Astrocyte of the hippocampus (primary cell): ENCODE measurements at regions not wholly inside any gene's neighbourhood (a gene's known extent, or its start where the extent isn't known, plus 50 kb on each side); places are given as distances from the start of the nearest gene placed in this dataset.
A peak's percentile ranks its signal among the peaks of the same experiment; 100 is the strongest.
"Not testable (repeated sequence)": the region's sequence is repeated elsewhere in the genome, so short reads cannot be mapped to it uniquely, and the experiment has no call there.

Experiments used
- DNase-seq: peaks from one replicate; pipeline ENCODE4 v3.0.0; 2011; ENCODE audit warnings: low read depth, low spot score

- DNase-seq: peak; percentile 54
Observed at GRCh38 chr2:183996825-183997793, 601.2 kb upstream of the ZNF804A start.

GRCh38 chr2:183998041-183998796 lies 600.1 kb upstream of the ZNF804A start:
- no peak for DNase-seq

DNA sequence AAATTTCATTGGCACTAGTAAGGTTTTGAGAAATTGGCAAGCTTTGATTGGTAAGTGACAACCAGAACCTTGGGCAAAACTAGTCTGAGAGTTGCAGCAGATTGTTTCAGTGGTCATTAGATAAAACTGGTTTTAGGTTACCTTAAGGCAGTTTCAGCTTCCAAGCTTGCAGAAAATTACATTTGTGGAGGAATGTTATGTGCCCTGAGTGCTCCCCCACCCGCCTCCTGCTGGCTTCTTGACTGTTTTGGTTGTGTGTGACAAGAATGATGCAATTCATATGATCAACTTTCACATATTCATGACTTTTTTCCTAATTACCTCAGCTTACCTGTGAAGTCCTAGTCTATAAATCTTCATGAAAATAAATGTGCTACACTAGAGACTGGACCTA lies 599.5 kb upstream of the ZNF804A start:
- DNase-seq: no peak

- peak; percentile 17 for DNase-seq
Observed at GRCh38 chr2:184004289-184004947, 593.9 kb upstream of the ZNF804A start.

DNA sequence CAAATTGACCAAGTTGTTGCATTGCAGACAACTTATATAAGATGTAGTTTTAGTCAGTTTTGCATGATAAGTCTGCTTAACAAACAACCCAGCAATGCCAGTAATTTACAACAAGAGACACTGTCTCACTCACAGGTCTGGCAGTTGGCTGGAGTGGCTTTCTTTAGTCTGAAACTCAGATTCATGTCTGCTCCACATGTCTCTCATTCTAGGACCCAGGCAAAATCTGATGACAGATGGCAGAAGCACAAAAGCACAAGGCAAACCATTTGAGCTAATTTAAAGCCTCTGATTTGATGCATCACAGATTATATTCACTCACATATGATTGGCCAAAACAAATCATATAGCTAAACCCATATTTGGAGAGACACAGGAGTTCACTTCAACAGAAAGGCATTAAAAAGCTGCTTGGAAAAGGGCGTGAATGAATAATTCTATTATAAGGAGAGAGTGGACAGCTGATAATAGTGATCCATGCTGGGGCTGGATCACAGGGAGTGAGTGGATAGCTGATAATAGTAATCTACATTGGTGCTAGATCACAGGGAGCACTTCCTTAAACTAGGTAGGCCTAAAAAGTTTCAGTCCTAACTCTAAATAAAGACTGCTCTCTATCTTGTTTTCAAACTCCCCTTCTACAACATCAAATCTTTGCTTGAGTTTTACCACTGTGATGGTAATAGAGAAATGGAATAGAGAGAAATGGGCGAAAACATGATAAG lies 593.2 kb upstream of the ZNF804A start:
- peak; percentile 13 for DNase-seq

DNA sequence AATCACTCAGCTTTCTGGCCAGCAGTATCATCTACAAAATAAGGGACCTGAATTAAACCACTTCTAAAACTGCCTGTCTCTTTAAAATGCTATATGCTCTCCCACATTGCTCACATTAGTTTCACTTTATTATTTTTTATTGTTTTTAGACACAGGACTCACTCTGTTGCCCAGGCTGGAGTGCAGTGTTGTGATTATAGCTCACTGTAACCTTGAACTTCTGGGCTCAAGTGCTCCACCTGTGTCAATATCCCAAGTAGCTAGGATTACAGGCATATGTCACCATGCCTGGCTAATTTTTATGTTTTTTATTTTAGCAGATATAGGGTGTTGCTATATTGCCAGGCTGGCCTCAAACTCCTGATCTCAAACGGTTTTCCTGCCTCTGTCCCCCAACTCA lies 591.3 kb upstream of the ZNF804A start:
- DNase-seq: no peak

DNA sequence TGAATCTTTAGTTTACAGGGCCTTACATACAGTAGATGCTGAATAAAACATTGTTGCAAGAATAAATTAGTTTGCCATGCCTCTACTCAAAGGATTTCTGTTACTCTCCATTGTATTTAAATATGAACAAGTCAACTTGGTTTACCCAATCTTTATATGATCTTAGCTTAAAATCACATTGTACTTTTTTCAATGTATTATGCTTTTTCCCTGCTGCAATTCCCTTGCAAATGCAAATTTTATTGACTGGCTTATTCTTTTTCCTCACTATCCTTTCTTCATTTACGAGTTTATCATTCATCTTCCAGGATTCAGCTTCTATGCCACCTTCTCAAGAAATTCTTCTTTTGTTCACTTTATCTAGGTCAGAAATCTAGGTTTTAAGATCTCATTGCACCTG lies 571.4 kb upstream of the ZNF804A start:
- no peak for DNase-seq

DNA sequence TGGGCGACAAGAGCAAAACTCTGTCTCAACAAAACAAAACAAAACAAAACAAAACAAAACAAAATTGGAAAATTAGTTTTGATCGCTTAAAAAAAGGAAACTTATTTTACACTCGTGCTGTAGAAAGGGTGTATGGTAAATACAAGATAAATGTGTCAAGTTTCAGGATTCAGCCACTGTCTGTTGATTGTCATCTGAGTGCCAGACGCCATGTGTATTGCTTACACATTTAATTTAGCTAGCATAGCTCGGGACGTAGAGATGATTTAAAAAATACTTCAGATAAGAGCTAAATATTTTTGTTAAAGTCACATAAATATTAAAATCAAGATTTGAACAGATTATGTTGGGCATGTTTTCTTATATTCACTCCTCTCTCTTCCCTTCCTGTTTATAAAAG lies 568.1 kb upstream of the ZNF804A start:
- DNase-seq: no peak

DNA sequence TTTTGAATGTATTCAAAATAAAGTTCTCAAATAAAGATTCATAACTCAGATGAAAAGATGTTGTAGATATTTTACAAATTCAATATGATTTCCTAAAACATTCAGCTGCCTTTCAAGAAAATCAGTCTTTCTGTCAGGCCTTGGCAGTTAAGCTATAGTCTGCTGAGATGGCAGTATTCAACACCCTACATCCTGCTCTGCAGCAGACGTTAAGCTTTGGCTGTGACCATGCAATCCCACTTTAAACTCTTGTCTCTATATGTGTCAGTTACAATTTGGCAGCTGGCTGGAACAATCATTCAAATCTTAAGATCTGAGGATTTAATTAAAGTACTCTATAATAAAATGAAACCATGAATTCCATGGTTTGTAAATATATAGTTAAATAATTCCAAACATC lies 567.3 kb upstream of the ZNF804A start:
- no peak for DNase-seq

- peak; percentile 9 for DNase-seq
Observed at GRCh38 chr2:184031402-184032147, 566.8 kb upstream of the ZNF804A start.

DNA sequence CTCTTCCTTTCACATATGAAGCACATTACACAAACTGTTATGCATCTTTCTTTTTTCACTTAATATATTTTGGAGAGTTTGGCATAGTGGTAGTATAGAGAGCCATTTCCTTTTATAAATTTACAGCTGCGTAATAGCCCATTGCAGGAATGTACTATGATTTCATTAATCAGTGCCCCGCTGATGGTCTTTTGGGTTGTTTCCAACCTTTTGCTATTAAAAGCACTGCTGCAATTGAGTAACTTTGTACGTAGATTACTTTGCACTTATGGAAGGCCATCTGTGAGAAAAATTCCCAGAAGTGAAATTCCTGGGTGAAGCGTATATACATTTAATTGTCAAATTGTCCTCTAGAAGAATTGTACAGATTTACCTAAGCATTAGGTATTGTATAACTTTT lies 565.3 kb upstream of the ZNF804A start:
- DNase-seq: no peak

DNA sequence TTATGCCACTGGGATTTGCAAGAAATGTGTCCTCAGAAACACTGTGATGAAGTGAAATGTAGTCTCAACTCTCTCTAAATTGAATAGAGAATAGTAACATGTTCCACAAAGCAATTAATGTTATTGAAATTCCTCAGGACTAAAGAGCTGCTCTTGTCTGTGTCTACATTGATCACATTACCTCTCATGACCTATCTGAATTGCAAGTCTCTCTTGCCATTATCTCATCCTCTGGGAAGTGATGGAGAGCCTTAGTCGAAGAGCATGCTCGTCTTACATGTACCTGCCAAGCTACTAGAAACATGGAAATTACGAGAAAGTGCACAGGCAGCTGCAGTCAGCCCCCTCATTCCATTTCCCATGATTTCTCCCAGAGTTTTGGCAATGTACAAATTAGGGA lies 561.1 kb upstream of the ZNF804A start:
- no peak for DNase-seq

- DNase-seq: no peak
Observed at GRCh38 chr2:184039493-184039892, 558.8 kb upstream of the ZNF804A start.

DNA sequence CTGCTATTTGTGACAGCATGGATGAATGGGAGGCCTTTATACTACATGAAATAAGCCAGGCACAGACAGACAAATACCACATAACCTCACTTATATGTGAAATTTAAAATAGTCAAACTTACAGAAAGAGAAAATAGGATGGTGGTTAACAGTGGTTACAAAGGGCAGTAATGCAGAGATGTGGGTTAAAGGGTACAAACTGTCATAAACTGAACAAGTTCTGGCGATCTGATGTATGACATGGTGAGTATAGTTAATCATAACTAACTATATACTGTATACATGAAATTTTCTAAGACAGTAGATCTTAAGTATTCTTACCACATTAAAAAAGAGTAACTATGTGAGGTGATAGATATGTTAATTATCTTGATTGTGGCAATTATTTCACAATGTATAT lies 558.1 kb upstream of the ZNF804A start:
- no peak for DNase-seq

DNA sequence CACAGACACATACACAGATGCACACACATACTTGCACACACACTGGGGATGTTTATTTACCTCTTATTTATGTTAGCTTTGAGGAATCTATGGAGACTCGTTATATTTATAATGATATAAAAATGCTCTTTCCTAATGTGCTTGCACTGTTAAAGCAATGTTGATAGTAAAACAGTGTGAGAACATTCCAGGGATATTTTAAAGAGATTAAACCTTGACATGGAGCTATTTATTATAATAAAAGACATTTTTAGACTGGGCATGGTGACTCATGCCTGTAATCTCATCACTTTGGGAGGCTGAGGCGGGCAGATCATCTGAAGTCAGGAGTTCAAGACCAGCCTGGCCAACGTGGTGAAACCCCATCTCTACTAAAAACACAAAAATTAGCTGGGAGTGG lies 557.3 kb upstream of the ZNF804A start:
- peak; percentile 36 for DNase-seq

DNA sequence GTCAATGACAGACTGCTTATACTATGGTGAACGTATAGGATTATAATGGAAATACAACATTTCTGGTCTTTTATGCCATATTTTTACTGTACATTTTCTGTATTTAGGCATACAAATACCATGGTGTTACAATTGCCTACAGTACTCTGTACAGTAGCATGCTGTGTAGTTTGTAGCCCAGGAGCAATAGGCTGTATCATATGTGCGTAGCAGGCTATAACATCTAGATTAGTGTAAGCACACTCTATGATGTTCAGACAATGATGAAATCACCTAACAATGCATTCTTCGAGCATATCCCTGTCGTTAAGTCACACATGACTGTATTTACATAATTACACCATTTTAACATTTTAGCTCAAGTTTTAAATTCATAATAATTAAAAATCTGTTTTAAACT lies 556.6 kb upstream of the ZNF804A start:
- DNase-seq: no peak

DNA sequence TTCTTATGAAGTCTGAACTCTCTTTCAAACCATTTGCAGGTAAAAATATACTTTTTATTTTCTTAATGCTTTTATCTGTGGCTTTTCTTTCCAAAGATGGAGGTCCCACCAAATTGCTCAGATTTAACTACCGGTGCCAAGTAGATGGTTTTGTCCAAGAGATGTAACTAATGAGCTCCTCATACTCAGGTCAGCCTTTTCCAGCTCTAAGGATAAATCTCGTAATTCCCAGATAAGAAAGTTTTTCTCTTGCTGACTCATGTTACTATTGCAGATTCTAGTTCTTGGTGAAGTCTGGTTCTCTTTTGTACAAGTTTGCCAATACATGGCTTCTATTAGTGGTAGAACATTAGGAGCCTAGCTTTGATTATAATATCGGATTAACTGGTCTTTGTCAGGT lies 550.8 kb upstream of the ZNF804A start:
- DNase-seq: peak; percentile 28

GRCh38 chr2:184049566-184049965 lies 548.8 kb upstream of the ZNF804A start:
- DNase-seq: no peak

DNA sequence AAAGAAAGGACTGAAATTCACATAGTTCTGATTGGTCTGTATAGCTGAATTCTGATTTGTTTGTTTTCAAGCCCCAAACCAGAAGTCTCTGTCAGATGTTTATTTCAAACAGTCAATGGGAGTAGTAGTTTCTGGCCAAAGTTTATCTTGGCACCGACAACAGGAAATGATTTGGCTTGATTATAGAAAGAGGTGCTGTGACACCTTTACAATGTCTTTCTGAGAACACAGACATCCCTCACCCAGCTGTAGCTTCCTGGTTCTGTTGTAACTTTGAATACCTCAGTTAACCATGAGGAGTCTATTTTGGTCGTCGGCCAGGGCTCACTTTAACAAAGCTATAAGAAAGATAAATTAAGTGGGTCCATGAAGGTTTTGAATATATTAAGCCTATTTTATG lies 545.0 kb upstream of the ZNF804A start:
- DNase-seq: peak; percentile 15

DNA sequence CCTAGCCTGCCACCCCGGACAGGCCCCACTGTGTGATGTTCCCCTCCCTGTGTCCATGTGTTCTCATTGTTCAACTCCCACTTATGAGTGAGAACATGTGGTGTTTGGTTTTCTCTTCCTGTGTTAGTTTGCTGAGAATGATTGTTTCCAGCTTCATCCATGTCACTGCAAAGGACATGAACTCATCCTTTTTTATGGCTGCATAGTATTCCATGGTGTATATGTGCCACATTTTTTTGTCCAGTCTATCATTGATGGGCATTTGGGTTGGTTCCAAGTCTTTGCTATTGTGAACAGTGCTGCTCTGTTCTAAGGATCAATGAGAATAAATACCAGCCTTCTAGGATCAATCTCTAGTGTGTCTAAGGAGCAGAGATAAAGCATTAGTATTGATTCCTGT lies 543.9 kb upstream of the ZNF804A start:
- not testable (repeated sequence) for DNase-seq

- no peak for DNase-seq
Observed at GRCh38 chr2:184057910-184058309, 540.4 kb upstream of the ZNF804A start.
